ENCODE measurements at regions not wholly inside any gene's neighbourhood (a gene's known extent, or its start where the extent isn't known, plus 50 kb on each side); places are given as distances from the start of the nearest gene placed in this dataset.

DNA sequence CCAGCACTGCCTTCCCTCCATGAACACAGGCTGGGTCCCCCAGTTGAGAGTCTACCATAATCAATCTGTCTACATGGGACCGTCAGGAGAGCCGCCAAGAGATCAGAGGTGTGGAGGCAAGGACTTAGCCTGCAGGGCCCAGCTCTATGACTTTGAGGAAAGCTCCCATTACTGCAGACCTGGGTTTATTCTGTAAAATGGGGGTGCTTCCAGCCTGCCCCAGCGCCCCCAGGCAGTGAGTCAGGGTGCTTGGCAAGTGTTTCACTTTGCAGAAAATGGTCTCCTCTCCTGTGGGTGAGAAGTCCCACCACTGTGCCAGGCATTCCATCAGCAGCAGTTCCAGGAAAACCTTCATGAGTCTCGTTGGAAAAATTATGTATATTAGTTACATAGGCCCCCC lies 75.5 kb upstream of the VSTM2B start:
- 72 to 100% methylated on average over 1 to 2 of the region's 4 CpGs for WGBS, 2 experiments (ENCODE audit: insufficient coverage in 2 of 2)
- Histone ChIP-seq H3K4me1 (ENCODE audit: control insufficient read depth, insufficient read depth, low read length, poor library complexity, severe bottlenecking) (no peaks in the 10 kb centered on the region), H3K4me3 (ENCODE audit: extremely low read depth, insufficient read depth, low read length, poor library complexity, severe bottlenecking) (no peak overlapping the region), H3K9me3 (ENCODE audit: control insufficient read depth, low read length) (no peaks in the 10 kb centered on the region), H3K27ac (ENCODE audit: low read depth, low read length, severe bottlenecking) (no peak overlapping the region), H3K36me3 (ENCODE audit: control insufficient read depth, insufficient read depth, low read length) (no peaks in the 10 kb centered on the region)

DNA sequence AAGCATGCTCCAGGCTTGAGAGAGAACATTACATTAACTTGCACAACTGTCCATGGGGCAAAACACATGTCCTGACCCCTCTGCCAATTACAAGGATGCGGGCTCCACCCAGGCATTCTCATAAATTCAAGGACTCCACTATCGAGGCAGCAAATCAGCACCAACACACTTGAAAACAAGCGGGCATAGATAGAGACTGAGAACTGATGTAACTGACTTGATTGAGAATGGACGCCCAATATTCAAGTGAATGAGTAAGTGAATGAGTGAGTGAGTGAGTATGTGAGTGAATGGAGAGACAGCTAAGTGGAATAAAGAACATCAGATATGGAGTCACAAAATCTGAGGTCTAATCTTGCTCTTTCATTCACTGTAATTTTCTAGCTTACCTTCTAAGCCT lies 75.0 kb upstream of the VSTM2B start:
- 83 to 90% methylated on average over 2 to 3 of the region's 4 CpGs for WGBS, 2 experiments (ENCODE audit: insufficient coverage in 2 of 2)
- no peaks in the 10 kb centered on the region for H3K9me3 ChIP-seq (ENCODE audit: control insufficient read depth, low read length)
- no peaks in the 10 kb centered on the region for H3K36me3 ChIP-seq (ENCODE audit: control insufficient read depth, insufficient read depth, low read length)
- H3K27ac ChIP-seq (ENCODE audit: low read depth, low read length, severe bottlenecking): no peak overlapping the region
- no peaks in the 10 kb centered on the region for H3K4me1 ChIP-seq (ENCODE audit: control insufficient read depth, insufficient read depth, low read length, poor library complexity, severe bottlenecking)
- H3K4me3 ChIP-seq (ENCODE audit: extremely low read depth, insufficient read depth, low read length, poor library complexity, severe bottlenecking): no peak overlapping the region

- Histone ChIP-seq H3K4me3 (ENCODE audit: extremely low read depth, insufficient read depth, low read length, poor library complexity, severe bottlenecking) (no peak overlapping the region), H3K36me3 (ENCODE audit: control insufficient read depth, insufficient read depth, low read length) (no peaks in the 10 kb centered on the region), H3K27ac (ENCODE audit: low read depth, low read length, severe bottlenecking) (no peak overlapping the region), H3K4me1 (ENCODE audit: control insufficient read depth, insufficient read depth, low read length, poor library complexity, severe bottlenecking) (no peaks in the 10 kb centered on the region), H3K9me3 (ENCODE audit: control insufficient read depth, low read length) (no peaks in the 10 kb centered on the region)
- 90 to 98% methylated on average over 7 to 12 of the region's 15 CpGs for WGBS, 2 experiments (ENCODE audit: insufficient coverage in 2 of 2)
These were observed 71.7 kb upstream of the VSTM2B start for GRCh38 chr19:29454109-29454508.

DNA sequence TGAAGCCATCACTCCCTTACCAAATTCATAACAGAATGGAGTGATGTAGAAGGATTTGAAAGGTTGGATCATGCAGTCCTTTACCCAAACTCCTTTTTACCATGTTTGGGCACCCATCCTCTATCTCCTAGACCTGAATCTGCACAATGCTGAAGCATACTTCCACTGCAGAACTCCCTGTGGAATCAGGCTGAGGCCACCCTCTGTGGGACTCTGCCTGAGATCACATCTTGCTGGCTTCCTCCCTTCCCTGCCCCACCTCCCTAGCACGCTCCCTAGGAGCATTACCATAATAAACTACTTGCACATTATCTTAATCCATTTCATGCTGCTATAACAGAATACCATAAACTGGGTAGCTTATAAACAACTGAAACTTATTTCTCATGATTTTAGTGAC lies 68.4 kb upstream of the VSTM2B start:
- no peaks in the 10 kb centered on the region for H3K36me3 ChIP-seq (ENCODE audit: control insufficient read depth, insufficient read depth, low read length)
- H3K27ac ChIP-seq (ENCODE audit: low read depth, low read length, severe bottlenecking): no peak overlapping the region
- no peak overlapping the region for H3K4me3 ChIP-seq (ENCODE audit: extremely low read depth, insufficient read depth, low read length, poor library complexity, severe bottlenecking)
- H3K9me3 ChIP-seq (ENCODE audit: control insufficient read depth, low read length): no peaks in the 10 kb centered on the region
- WGBS, 2 experiments (ENCODE audit: insufficient coverage in 2 of 2): 63% methylated on average over 1 of the region's 1 CpG; no CpG with 5 or more reads in 1 of the 2 experiments
- H3K4me1 ChIP-seq (ENCODE audit: control insufficient read depth, insufficient read depth, low read length, poor library complexity, severe bottlenecking): no peaks in the 10 kb centered on the region

DNA sequence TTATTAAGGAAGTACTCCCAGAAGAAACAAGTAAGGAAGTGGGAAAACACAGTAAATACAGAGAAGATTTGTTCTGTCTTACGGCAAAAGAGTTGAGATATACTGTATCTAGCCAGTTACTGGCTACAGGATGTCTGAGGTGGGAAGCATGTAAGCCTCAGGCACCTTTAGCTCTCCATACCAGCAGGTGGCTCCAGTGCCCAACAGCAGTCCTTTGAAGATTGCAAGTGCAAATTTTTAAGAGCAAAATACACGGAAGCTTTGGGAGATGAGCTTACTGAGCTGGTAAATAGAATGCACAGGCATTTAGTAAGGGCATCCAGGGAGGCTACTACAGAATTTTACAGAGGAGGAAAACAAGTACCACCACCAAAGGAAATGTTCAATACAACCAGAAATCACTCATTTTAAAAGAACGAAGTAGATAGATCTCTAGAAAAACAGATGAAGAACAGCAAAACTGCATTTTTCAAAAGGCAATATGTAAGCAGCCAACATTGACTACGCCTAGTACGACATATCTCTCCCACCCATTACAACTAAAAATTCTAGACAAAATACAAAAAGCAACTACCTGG lies 57.9 kb upstream of the VSTM2B start:
- Histone ChIP-seq H3K4me3 (ENCODE audit: extremely low read depth, insufficient read depth, low read length, poor library complexity, severe bottlenecking) (no peak overlapping the region), H3K36me3 (ENCODE audit: control insufficient read depth, insufficient read depth, low read length) (no peaks in the 10 kb centered on the region), H3K4me1 (ENCODE audit: control insufficient read depth, insufficient read depth, low read length, poor library complexity, severe bottlenecking) (no peaks in the 10 kb centered on the region), H3K27ac (ENCODE audit: low read depth, low read length, severe bottlenecking) (no peak overlapping the region), H3K9me3 (ENCODE audit: control insufficient read depth, low read length) (no peaks in the 10 kb centered on the region)
- WGBS, 2 experiments (ENCODE audit: insufficient coverage in 2 of 2): 54 to 55% methylated on average over 2 of the region's 5 CpGs

DNA sequence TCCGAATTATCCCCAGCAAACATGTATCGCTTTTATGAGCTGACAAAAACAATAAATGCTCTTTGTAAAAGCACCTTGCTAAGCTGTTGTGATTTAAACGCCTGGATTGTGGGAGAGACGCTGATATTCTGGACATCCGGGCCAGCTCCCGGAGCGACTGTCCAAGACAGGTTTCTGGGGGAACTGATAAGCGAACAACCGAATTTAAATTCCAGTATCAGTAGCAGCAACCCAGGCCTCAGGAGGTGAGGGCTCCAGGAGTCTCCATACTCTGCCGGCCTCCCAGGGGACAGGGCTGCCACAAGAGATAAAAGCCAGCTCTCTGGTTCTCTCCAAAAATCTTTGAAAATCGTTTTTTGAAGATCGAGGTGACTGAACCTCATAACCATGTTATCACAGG lies 50.3 kb upstream of the VSTM2B start:
- WGBS, 2 experiments (ENCODE audit: insufficient coverage in 2 of 2): 83% methylated on average over 10 to 11 of the region's 12 CpGs

More for the DNA sequence above, 50.3 kb upstream of the VSTM2B start:
- no peak overlapping the region for H3K27ac ChIP-seq (ENCODE audit: low read depth, low read length, severe bottlenecking)
- H3K4me3 ChIP-seq (ENCODE audit: extremely low read depth, insufficient read depth, low read length, poor library complexity, severe bottlenecking): no peak overlapping the region
- H3K36me3 ChIP-seq (ENCODE audit: control insufficient read depth, insufficient read depth, low read length): no peaks in the 10 kb centered on the region
- H3K9me3 ChIP-seq (ENCODE audit: control insufficient read depth, low read length): peaks cover 3% of the 10 kb centered on the region
- H3K4me1 ChIP-seq (ENCODE audit: control insufficient read depth, insufficient read depth, low read length, poor library complexity, severe bottlenecking): no peaks in the 10 kb centered on the region
